GM21528 (cell line): ENCODE measurements at regions not wholly inside any gene's neighbourhood (a gene's known extent, or its start where the extent isn't known, plus 50 kb on each side); places are given as distances from the start of the nearest gene placed in this dataset.

Experiments used
- ATAC-seq: cut with Tn5 transposase; IDR thresholded peaks from one replicate; pipeline ENCODE4 v1.9.1; 2021; ENCODE audit warnings: mild to moderate bottlenecking, moderate library complexity; ENCODE audit not compliant: unreplicated experiment, low FRiP score

GRCh38 chr10:4647109-4647785 is 178.8 kb upstream of the AKR1E2 start:
- ATAC-seq = no peak

GRCh38 chr10:4646547-4646946 is 179.5 kb upstream of the AKR1E2 start:
- no peak for ATAC-seq

GRCh38 chr10:4645836-4646235 is 180.2 kb upstream of the AKR1E2 start:
- ATAC-seq = no peak

GRCh38 chr10:4643471-4643870 is 182.5 kb upstream of the AKR1E2 start:
- ATAC-seq = no peak

- no peak for ATAC-seq
These were observed 186.0 kb upstream of the AKR1E2 start for GRCh38 chr10:4639960-4640359.

GRCh38 chr10:4638099-4638498 is 187.9 kb upstream of the AKR1E2 start:
- ATAC-seq = no peak

GRCh38 chr10:4637657-4638056 is 188.3 kb upstream of the AKR1E2 start:
- ATAC-seq = no peak

GRCh38 chr10:4635883-4636282 is 190.1 kb upstream of the AKR1E2 start:
- no peak for ATAC-seq

- no peak for ATAC-seq
These were observed 190.6 kb upstream of the AKR1E2 start for GRCh38 chr10:4635388-4635787.

- no peak for ATAC-seq
These were observed 192.2 kb upstream of the AKR1E2 start for GRCh38 chr10:4633776-4634175.

GRCh38 chr10:4633186-4633585 is 192.8 kb upstream of the AKR1E2 start:
- ATAC-seq = no peak

GRCh38 chr10:4632757-4633156 is 193.2 kb upstream of the AKR1E2 start:
- no peak for ATAC-seq

GRCh38 chr10:4626919-4627318 is 199.1 kb upstream of the AKR1E2 start:
- ATAC-seq = no peak

GRCh38 chr10:4623757-4624420 is 202.1 kb upstream of the AKR1E2 start:
- no peak for ATAC-seq

GRCh38 chr10:4623200-4623599 is 202.8 kb upstream of the AKR1E2 start:
- no peak for ATAC-seq

- no peak for ATAC-seq
These were observed 203.6 kb upstream of the AKR1E2 start for GRCh38 chr10:4622384-4622783.

- no peak for ATAC-seq
These were observed 208.4 kb upstream of the AKR1E2 start for GRCh38 chr10:4617589-4617988.

GRCh38 chr10:4615042-4615441 is 211.0 kb upstream of the AKR1E2 start:
- ATAC-seq = no peak

- no peak for ATAC-seq
These were observed 216.8 kb upstream of the AKR1E2 start for GRCh38 chr10:4609251-4609650.

GRCh38 chr10:4607681-4608080 is 218.3 kb upstream of the AKR1E2 start:
- ATAC-seq = no peak

- no peak for ATAC-seq
These were observed 219.0 kb upstream of the AKR1E2 start for GRCh38 chr10:4606856-4607636.
